ENCODE measurements at regions not wholly inside any gene's neighbourhood (a gene's known extent, or its start where the extent isn't known, plus 50 kb on each side); places are given as distances from the start of the nearest gene placed in this dataset.

GRCh38 chr4:81818385-81818920, 346.7 kb upstream of the RASGEF1B start:
- TF ChIP-seq CTCF (IDR thresholded peaks at IDR 0.05), result no peak
- no peaks in the 10 kb centered on the region for H3K9me3 ChIP-seq
- H3K27me3 ChIP-seq, result no peaks in the 10 kb centered on the region
- H3K27ac ChIP-seq, result no peak overlapping the region
- H3K4me3 ChIP-seq, result no peak overlapping the region
- H3K36me3 ChIP-seq, result no peaks in the 10 kb centered on the region
- DNase-seq (ENCODE audit: low spot score), result no peak
- H3K4me1 ChIP-seq, result peaks cover 0 to 6% of the 10 kb centered on the region in 2 donors

GRCh38 chr4:81816031-81816761, 344.5 kb upstream of the RASGEF1B start:
- H3K27me3 ChIP-seq, result no peaks in the 10 kb centered on the region
- H3K4me1 ChIP-seq, result peaks cover 0 to 6% of the 10 kb centered on the region in 2 donors
- TF ChIP-seq CTCF (IDR thresholded peaks at IDR 0.05), result no peak
- H3K9me3 ChIP-seq, result no peaks in the 10 kb centered on the region
- DNase-seq (ENCODE audit: low spot score), result no peak
- no peak overlapping the region for H3K4me3 ChIP-seq
- no peaks in the 10 kb centered on the region for H3K36me3 ChIP-seq
- H3K27ac ChIP-seq, result no peak overlapping the region

- no peaks in the 10 kb centered on the region for H3K27me3 ChIP-seq
- peaks cover 0 to 6% of the 10 kb centered on the region in 2 donors for H3K4me1 ChIP-seq
- no peak overlapping the region for H3K27ac ChIP-seq
- H3K36me3 ChIP-seq, result no peaks in the 10 kb centered on the region
- H3K9me3 ChIP-seq, result no peaks in the 10 kb centered on the region
- H3K4me3 ChIP-seq, result no peak overlapping the region
- no peak for TF ChIP-seq CTCF (IDR thresholded peaks at IDR 0.05)
- no peak for DNase-seq (ENCODE audit: low spot score)
These were observed 343.4 kb upstream of the RASGEF1B start for GRCh38 chr4:81814987-81815541.

- no peak for TF ChIP-seq CTCF (IDR thresholded peaks at IDR 0.05)
- H3K9me3 ChIP-seq, result no peaks in the 10 kb centered on the region
- peaks cover 0 to 6% of the 10 kb centered on the region in 2 donors for H3K4me1 ChIP-seq
- DNase-seq (ENCODE audit: low spot score), result no peak
- H3K4me3 ChIP-seq, result no peak overlapping the region
- no peak overlapping the region for H3K27ac ChIP-seq
- no peaks in the 10 kb centered on the region for H3K27me3 ChIP-seq
- H3K36me3 ChIP-seq, result no peaks in the 10 kb centered on the region
These were observed 340.0 kb upstream of the RASGEF1B start for GRCh38 chr4:81811562-81812293.

- TF ChIP-seq CTCF (IDR thresholded peaks at IDR 0.05), result no peak
- Histone ChIP-seq H3K27ac (no peak overlapping the region), H3K36me3 (no peaks in the 10 kb centered on the region), H3K4me1 (no peaks in the 10 kb centered on the region), H3K9me3 (no peaks in the 10 kb centered on the region), H3K4me3 (no peak overlapping the region), H3K27me3 (no peaks in the 10 kb centered on the region)
- no peak for DNase-seq (ENCODE audit: low spot score)
These were observed 336.4 kb upstream of the RASGEF1B start for GRCh38 chr4:81808011-81808672.
